Esophagus squamous epithelium (tissue), 4 donors: ENCODE measurements at regions not wholly inside any gene's neighbourhood (a gene's known extent, or its start where the extent isn't known, plus 50 kb on each side); places are given as distances from the start of the nearest gene placed in this dataset.
"Not testable (repeated sequence)": the region's sequence is repeated elsewhere in the genome, so short reads cannot be mapped to it uniquely, and the experiment has no call there.

Experiments
- CTCF ChIP-seq, 6 experiments: fragments of 450-650 bp in 4 of 6; fragments of 200-600 bp in 2 of 6; sonication (generic) in 2 of 6; IDR thresholded peaks; one replicate each; pipeline ENCODE4 v1.5.1; 2016 to 2019; ENCODE audit warnings: antibody characterized with exemption in 6 of 6, mild to moderate bottlenecking in 4 of 6, moderate library complexity in 4 of 6
- POLR2A ChIP-seq, 4 donors: fragments of 450-650 bp; IDR thresholded peaks; one replicate each; pipeline ENCODE4 v1.6.1; 2017; ENCODE audit warnings: antibody characterized with exemption in 4 of 4, mild to moderate bottlenecking in 4 of 4, moderate library complexity in 3 of 4

GRCh38 chrX:65927386-65927785, 112.5 kb downstream of the VSIG4 start:
- not testable (repeated sequence) for TF ChIP-seq POLR2A, CTCF (IDR thresholded peaks at IDR 0.05)
